ENCODE measurements at regions not wholly inside any gene's neighbourhood (a gene's known extent, or its start where the extent isn't known, plus 50 kb on each side); places are given as distances from the start of the nearest gene placed in this dataset.

- Histone ChIP-seq H3K36me3 (ENCODE audit: control insufficient read depth in 1 of 2, insufficient read depth in 2 of 2, low read length in 2 of 2) (no peaks in the 10 kb centered on the region), H3K9me2 (ENCODE audit: insufficient read depth) (no peaks in the 10 kb centered on the region), H2AFZ (ENCODE audit: low read depth, low read length, poor library complexity, severe bottlenecking) (no peak overlapping the region), H3K27me3 (ENCODE audit: insufficient read depth, low read length) (no peaks in the 10 kb centered on the region), H3K4me2 (ENCODE audit: low read length) (no peak overlapping the region), H3K4me1 (ENCODE audit: control insufficient read depth in 1 of 2, insufficient read depth in 2 of 2, low read length in 2 of 2) (no peaks in the 10 kb centered on the region), H4K20me1 (ENCODE audit: insufficient read depth) (no peaks in the 10 kb centered on the region), H3K4me3 (replicated peaks in 1 of 2; ENCODE audit: low read depth in 1 of 2, low read length in 2 of 2) (no peak overlapping the region), H3K9ac (ENCODE audit: low read length) (no peak overlapping the region), H3K79me2 (ENCODE audit: insufficient read depth, low read length) (no peaks in the 10 kb centered on the region), H3K9me3 (ENCODE audit: control insufficient read depth in 1 of 2, insufficient read depth in 1 of 2, low read depth in 1 of 2, low read length in 2 of 2) (peaks cover 5 to 14% of the 10 kb centered on the region in 2 experiments; a peak in 2 of 4 replicates), H3K27ac (ENCODE audit: low read depth, low read length) (no peak overlapping the region)
- ChIA-PET POLR2A (no interaction called here), CTCF (no interaction called here), RAD21 (ENCODE audit: low non-redundant PET in 1 of 2, low total read pairs in 2 of 2, uncharacterized antibody in 2 of 2, unreplicated experiment in 2 of 2) (no interaction called here)
- ATAC-seq, result no peak
- no TSS peak for BruUV-seq (replicated peaks)
- no peak for DNase-seq (ENCODE audit: low read depth, low spot score)
- intact Hi-C loops (cut with micrococcal nuclease), result no loop called here
- TF ChIP-seq CEBPB (IDR thresholded peaks at IDR 0.05; ENCODE audit: low read depth) (no peak), TCF7L2 (IDR thresholded peaks at IDR 0.05; ENCODE audit: borderline replicate concordance, extremely low read depth, insufficient read depth, insufficient read length) (no peak), EZH2phosphoT487 (IDR thresholded peaks at IDR 0.05; ENCODE audit: borderline replicate concordance) (no peak), CTCF (IDR thresholded peaks at IDR 0.05 in 2 of 3, conservative IDR thresholded peaks at IDR 0.05 in 1 of 3; ENCODE audit: borderline replicate concordance in 1 of 3, insufficient read depth in 1 of 3, low read depth in 2 of 3, low read length in 2 of 3) (no peak), RAD21 (IDR thresholded peaks at IDR 0.05; ENCODE audit: low read depth) (no peak), ATF3 (IDR thresholded peaks at IDR 0.05) (no peak), JUND (IDR thresholded peaks at IDR 0.05) (no peak), EZH2 (IDR thresholded peaks at IDR 0.05) (no peak)
Measured at GRCh38 chr16:51298800-51299199, 147.7 kb upstream of the SALL1 start.
